Esophagus squamous epithelium (tissue), 5 donors: ENCODE measurements at regions not wholly inside any gene's neighbourhood (a gene's known extent, or its start where the extent isn't known, plus 50 kb on each side); places are given as distances from the start of the nearest gene placed in this dataset.
A peak's percentile ranks its signal among the peaks of the same experiment; 100 is the strongest.

Source experiments
- DNase-seq: peaks from one replicate; lab custom pipeline; 2025; lab: John Stamatoyannopoulos, UW
- H3K27ac ChIP-seq, 4 donors: fragments of 200-600 bp; sonication (generic); one replicate each; pipeline ENCODE4 v1.5.1; 2016 to 2019; ENCODE audit warnings: mild to moderate bottlenecking in 1 of 4
- H3K27me3 ChIP-seq, 4 donors: fragments of 200-600 bp; sonication (generic); 1 replicate in 3 of 4; 2 replicates in 1 of 4; pipeline versions ENCODE4 v1.5.1 to v1.6.0; 2017 to 2021; ENCODE audit warnings: antibody characterized with exemption in 1 of 4
- H3K36me3 ChIP-seq, 3 donors: fragments of 200-600 bp; sonication (generic); one replicate each; pipeline ENCODE4 v1.5.1; 2016 to 2019
- H3K4me1 ChIP-seq, 3 donors: fragments of 200-600 bp; sonication (generic); one replicate each; pipeline ENCODE4 v1.5.1; 2017 to 2019
- H3K4me3 ChIP-seq, 4 donors: fragments of 200-600 bp; sonication (generic); 1 replicate in 3 of 4; 2 replicates in 1 of 4; pipeline ENCODE4 v1.5.1; 2016 to 2019; ENCODE audit warnings: mild to moderate bottlenecking in 2 of 4, moderate library complexity in 1 of 4
- H3K9me3 ChIP-seq, 3 donors: fragments of 200-600 bp; sonication (generic); one replicate each; pipeline ENCODE4 v1.5.1; 2016 to 2019
- CTCF ChIP-seq, 6 experiments: fragments of 450-650 bp in 4 of 6; fragments of 200-600 bp in 2 of 6; sonication (generic) in 2 of 6; IDR thresholded peaks; one replicate each; pipeline ENCODE4 v1.5.1; 2016 to 2019; ENCODE audit warnings: antibody characterized with exemption in 6 of 6, mild to moderate bottlenecking in 4 of 6, moderate library complexity in 4 of 6
- POLR2A ChIP-seq, 4 donors: fragments of 450-650 bp; IDR thresholded peaks; one replicate each; pipeline ENCODE4 v1.6.1; 2017; ENCODE audit warnings: antibody characterized with exemption in 4 of 4, mild to moderate bottlenecking in 4 of 4, moderate library complexity in 3 of 4
- WGBS, 2 donors: methylation state at CpG; one replicate each; pipeline ENCODE4 v1.1.5; 2018; 5-methylcytosine and 5-hydroxymethylcytosine counted together
- intact Hi-C: fragments of 100-400 bp; cut with DNase I; formaldehyde crosslinking; loops from one replicate; pipeline ENCODE4 v1.15.0; 2022
- donor health status: DM: yes; HTN: yes; CAD: no.

GRCh38 chr2:42941633-42942176 is 149.3 kb upstream of the HAAO start:
- no peak overlapping the region for H3K4me3 ChIP-seq
- DNase-seq = no peak
- H3K27ac ChIP-seq = peak overlapping the region in 2 of 4 donors; percentile 9 to 23
- H3K4me1 ChIP-seq = peaks cover 5 to 42% (median 28%) of the 10 kb centered on the region in 3 donors
- WGBS, 2 donors = 91 to 94% methylated on average over 3 of the region's 3 CpGs
- no peak for TF ChIP-seq POLR2A (IDR thresholded peaks at IDR 0.05)
- no peak for TF ChIP-seq CTCF (IDR thresholded peaks at IDR 0.05)
- H3K9me3 ChIP-seq = no peaks in the 10 kb centered on the region
- no peaks in the 10 kb centered on the region for H3K36me3 ChIP-seq
- H3K27me3 ChIP-seq = no peaks in the 10 kb centered on the region
- intact Hi-C loops = loop anchor here (10.0 kb wide), 2 partner anchors 293 to 543 kb away; no protein-coding TSS in a partner anchor

- no peak overlapping the region for H3K4me3 ChIP-seq
- no peaks in the 10 kb centered on the region for H3K27me3 ChIP-seq
- H3K36me3 ChIP-seq = no peaks in the 10 kb centered on the region
- H3K9me3 ChIP-seq = no peaks in the 10 kb centered on the region
- intact Hi-C loops = loop anchor here (10.0 kb wide), 2 partner anchors 295 to 545 kb away; no protein-coding TSS in a partner anchor
- H3K4me1 ChIP-seq = peaks cover 6 to 53% (median 42%) of the 10 kb centered on the region in 3 donors
- WGBS, 2 donors = 48 to 50% methylated on average over 10 of the region's 11 CpGs
- TF ChIP-seq CTCF (IDR thresholded peaks at IDR 0.05) = no peak
- no peak for TF ChIP-seq POLR2A (IDR thresholded peaks at IDR 0.05)
- DNase-seq = no peak
- H3K27ac ChIP-seq = peak overlapping the region; percentile 23 to 91 (median 68)
These were observed 147.2 kb upstream of the HAAO start for GRCh38 chr2:42939411-42940206.

- TF ChIP-seq CTCF (IDR thresholded peaks at IDR 0.05) = no peak
- TF ChIP-seq POLR2A (IDR thresholded peaks at IDR 0.05) = no peak
- WGBS, 2 donors = 58 to 69% methylated on average over 3 of the region's 3 CpGs
- DNase-seq = no peak
These were observed 146.4 kb upstream of the HAAO start for GRCh38 chr2:42938671-42939370.

GRCh38 chr2:42937171-42937875 is 144.9 kb upstream of the HAAO start:
- peak in 1 of 6 experiments; percentile 12 for TF ChIP-seq CTCF (IDR thresholded peaks at IDR 0.05)
- no peak for TF ChIP-seq POLR2A (IDR thresholded peaks at IDR 0.05)
- H3K27me3 ChIP-seq = no peaks in the 10 kb centered on the region
- H3K9me3 ChIP-seq = no peaks in the 10 kb centered on the region
- peak overlapping the region; percentile 67 to 91 (median 77) for H3K27ac ChIP-seq
- peaks cover 21 to 76% (median 65%) of the 10 kb centered on the region in 3 donors for H3K4me1 ChIP-seq
- H3K4me3 ChIP-seq = no peak overlapping the region
- 57 to 74% methylated on average over 4 to 5 of the region's 16 CpGs for WGBS, 2 donors
- H3K36me3 ChIP-seq = no peaks in the 10 kb centered on the region
- intact Hi-C loops = no loop called here
- no peak for DNase-seq

More at GRCh38 chr2:42938671-42939370, 146.4 kb upstream of the HAAO start:
- H3K27me3 ChIP-seq = no peaks in the 10 kb centered on the region
- peak overlapping the region; percentile 23 to 91 (median 68) for H3K27ac ChIP-seq
- H3K4me1 ChIP-seq = peaks cover 12 to 61% (median 50%) of the 10 kb centered on the region in 3 donors
- no peaks in the 10 kb centered on the region for H3K9me3 ChIP-seq
- intact Hi-C loops = no loop called here
- no peaks in the 10 kb centered on the region for H3K36me3 ChIP-seq
- no peak overlapping the region for H3K4me3 ChIP-seq
